ENCODE measurements at regions not wholly inside any gene's neighbourhood (a gene's known extent, or its start where the extent isn't known, plus 50 kb on each side); places are given as distances from the start of the nearest gene placed in this dataset.

DNA sequence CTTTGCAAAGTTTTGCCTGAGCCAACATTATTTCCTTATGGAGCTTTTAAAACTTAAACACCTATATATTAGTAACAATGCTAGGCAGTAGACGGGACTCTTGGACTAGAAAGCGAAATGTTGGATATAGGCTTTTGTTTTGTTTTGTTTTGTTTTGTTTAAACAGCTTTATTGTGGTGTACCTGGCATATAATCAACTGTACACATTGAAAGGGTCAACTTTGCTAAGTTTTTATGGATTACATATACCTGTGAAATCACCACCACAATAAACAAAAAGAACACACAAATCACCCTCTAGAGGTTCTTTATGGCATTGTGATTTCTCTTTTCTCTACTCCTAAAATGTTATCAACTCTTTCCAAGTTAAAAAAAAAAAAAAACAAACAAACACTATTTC lies 184.9 kb upstream of the LNX1 start:
- DNase-seq (ENCODE audit: low read depth in 2 of 2): no peak

DNA sequence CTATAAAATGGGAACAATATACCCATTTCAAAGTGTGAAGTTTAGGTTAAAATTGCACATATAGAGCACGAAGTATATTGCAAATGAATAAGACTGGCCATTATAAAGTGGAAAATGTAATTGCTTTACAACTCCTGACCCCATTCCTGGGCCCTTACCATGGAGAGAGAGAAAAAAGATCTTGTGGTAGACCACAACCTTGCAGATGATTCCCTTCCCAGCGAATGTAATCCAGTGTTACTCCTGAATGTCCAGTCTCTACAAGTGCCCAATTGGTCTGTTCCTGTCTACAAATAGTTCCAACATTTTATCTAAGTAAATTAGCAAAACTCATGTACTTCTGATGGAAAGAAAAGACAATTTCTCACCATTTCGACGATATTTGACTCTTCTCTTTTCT lies 184.1 kb upstream of the LNX1 start:
- no peak for DNase-seq (ENCODE audit: low read depth in 2 of 2)

GRCh38 chr4:53771326-53771725 lies 180.0 kb upstream of the LNX1 start:
- no peak for DNase-seq (ENCODE audit: low read depth in 2 of 2)

DNA sequence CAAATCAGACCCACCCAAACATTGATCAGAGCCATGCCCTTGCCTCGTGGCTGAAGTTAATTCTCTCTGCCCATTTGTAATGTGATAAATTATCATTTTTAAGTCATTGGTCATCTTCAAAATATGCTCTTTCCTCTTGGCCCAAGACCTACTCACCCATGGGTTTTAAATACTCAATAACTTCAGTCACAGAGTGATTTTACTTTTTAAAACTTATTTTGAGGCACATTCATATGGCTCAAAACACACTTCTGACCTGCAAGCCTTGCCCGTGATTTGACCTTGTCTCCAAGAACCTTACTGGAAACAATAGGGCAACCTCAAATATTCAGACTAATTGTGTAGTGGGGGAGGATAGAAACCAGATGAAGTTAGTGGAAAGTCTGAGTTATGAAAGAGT lies 176.2 kb upstream of the LNX1 start:
- no peak for DNase-seq (ENCODE audit: low read depth in 2 of 2)

DNA sequence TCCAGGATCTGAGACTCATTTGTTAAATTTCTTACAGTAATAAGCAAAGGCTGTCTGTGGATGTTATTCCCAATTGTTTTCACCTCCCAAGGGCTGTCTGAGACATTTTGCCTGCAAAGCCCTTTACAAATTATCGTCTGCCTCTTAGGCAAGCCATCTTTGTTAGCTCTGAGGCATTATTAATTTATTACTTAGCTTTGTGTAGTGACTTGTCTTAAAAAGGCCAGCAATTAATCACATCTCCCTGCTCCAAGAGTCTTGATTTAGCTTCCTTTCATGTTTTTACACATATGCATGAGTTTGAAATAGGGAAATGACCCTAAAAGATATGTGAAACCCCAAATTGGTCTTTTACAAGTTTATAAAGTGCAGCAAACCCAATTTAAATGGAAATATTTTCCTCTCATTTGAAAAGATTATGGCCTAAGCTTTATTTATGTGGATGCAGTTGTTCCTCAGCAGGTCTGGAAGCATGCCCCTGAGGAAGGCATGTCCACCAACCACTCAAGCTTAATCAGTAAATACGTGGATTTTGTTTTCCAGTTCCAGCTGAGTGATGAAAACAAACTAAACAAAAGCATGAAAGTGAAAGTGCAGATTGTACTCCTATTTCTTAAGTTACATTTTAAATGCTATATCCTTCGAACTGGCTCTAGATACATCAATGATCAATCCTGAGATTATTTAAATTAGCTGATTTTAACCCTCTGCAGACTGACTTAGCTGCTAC lies 173.6 kb upstream of the LNX1 start:
- DNase-seq (ENCODE audit: low read depth in 2 of 2): no peak

DNA sequence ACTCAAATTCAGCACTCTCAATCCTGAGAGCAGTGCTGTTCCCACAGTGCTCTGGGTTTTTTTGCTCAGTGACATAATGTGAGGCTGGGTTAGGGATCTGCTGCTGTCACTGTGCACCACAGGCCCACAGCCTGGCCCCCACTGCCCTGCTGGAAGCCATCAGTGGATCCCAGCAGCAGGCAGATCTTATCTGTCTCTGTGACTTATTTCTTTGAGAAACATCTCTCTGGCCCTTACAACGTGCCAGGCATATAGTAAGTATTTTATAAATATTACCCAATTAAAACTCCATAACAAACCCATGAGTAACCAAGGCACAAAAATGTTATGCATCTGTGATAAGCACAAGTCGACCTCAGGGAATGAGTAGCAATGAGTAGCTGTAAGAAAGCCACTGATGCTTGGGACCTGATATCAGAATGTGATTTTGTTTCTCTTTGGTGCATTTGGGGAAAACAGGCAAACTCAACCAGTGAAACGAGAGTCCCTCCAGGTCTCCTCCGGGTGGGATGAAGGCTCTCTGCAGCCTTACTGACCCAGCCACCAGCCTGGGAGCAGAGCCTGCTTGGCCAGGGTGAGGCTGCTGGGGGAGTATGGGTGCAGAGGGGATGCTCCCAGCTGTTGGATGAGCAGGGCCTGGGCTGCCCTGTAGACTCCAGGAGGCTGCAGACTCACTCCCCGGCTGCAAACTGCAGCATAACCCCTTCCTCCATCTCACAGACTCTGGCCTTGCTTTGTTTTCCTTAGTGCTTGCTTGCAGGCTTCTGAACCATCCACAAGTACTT lies 172.7 kb upstream of the LNX1 start:
- DNase-seq (ENCODE audit: low read depth in 2 of 2): no peak

GRCh38 chr4:53755656-53756055 lies 164.4 kb upstream of the LNX1 start:
- DNase-seq (ENCODE audit: low read depth in 2 of 2): no peak

GRCh38 chr4:53752124-53752523 lies 160.8 kb upstream of the LNX1 start:
- no peak for DNase-seq (ENCODE audit: low read depth in 2 of 2)

DNA sequence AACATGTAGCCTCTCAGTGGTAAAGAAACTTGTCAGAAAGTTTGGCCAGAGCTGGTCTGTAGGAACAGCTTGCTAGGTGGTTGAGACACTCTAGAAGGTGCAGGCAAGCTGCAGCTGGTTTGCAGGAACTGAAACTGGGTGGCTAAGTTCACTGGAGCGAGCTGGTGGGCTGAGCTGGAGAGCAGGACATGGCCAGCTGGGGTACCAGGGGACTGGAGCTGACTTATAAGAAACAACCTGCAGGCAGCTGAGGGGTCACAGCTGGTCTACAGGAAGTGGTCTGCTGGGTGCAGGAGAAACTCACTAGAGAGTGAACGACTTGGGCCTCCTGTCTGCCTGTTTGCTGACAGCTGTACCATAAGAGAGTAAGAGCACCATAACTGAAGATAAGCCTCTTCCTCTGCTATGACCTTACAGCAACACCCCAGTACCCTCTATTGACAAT lies 157.1 kb upstream of the LNX1 start:
- DNase-seq (ENCODE audit: low read depth in 2 of 2): no peak

GRCh38 chr4:53747401-53747800 lies 156.1 kb upstream of the LNX1 start:
- no peak for DNase-seq (ENCODE audit: low read depth in 2 of 2)

GRCh38 chr4:53744446-53745160 lies 153.3 kb upstream of the LNX1 start:
- no peak for DNase-seq (ENCODE audit: low read depth in 2 of 2)

GRCh38 chr4:53734584-53735353 lies 143.5 kb upstream of the LNX1 start:
- no peak for DNase-seq (ENCODE audit: low read depth in 2 of 2)

GRCh38 chr4:53734182-53734581 lies 142.9 kb upstream of the LNX1 start:
- no peak for DNase-seq (ENCODE audit: low read depth in 2 of 2)

DNA sequence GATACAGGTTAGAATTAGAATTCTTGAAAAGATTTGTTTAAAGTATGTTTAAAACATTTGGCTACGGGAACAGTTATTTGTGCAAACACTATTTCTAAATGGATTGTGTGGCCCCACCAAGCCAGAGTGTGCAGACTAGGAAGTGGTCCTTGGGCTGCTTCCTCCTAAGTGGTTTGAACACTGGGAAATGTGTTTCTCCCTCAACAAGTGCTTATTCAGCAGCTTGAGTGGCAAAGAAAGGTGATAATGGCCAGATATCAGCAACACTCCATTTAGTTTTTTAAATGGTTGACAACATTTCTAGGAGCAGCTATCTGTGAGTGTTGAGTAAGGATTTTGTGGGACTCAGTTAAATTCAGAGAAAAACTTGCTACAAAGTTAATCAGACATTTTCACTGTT lies 141.4 kb upstream of the LNX1 start:
- no peak for DNase-seq (ENCODE audit: low read depth in 2 of 2)

DNA sequence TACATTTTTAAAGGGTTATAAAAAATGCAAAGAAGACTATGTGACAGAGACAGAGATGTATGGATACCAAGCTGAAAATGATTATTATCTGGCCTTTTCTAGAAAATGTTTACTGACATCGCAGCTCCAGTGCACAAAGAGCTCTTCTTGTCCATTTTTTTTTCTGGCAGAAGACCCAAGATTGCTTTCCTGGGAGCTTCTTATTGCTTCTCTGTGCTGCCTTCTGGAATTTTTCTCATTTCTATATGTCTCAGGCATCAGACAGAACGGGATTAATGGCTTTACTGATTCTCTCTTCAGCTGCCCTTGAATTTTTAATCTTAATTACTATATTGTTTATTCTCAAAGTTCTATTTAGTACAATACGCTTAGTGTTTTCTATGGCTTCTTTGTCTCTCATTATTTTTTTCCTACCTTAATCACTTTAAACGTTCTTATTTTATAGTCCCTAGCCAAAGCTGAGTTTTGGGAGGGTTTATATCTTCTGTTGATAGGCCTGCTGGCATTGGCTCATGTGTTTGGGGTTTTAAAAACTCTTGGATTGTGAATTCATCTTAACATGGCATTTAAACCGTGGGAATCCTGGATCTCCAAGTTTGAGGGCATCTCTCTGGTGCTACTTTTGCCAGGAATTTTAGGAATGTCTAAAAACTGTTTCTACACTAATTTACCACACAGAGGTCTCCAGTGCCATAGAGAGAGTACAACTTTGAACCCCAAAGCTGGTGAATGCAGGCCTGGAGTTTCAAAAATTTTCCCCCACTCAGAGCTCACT lies 138.9 kb upstream of the LNX1 start:
- DNase-seq (ENCODE audit: low read depth in 2 of 2): no peak

- DNase-seq (ENCODE audit: low read depth in 2 of 2): no peak
Observed at GRCh38 chr4:53722110-53722509, 130.8 kb upstream of the LNX1 start.

DNA sequence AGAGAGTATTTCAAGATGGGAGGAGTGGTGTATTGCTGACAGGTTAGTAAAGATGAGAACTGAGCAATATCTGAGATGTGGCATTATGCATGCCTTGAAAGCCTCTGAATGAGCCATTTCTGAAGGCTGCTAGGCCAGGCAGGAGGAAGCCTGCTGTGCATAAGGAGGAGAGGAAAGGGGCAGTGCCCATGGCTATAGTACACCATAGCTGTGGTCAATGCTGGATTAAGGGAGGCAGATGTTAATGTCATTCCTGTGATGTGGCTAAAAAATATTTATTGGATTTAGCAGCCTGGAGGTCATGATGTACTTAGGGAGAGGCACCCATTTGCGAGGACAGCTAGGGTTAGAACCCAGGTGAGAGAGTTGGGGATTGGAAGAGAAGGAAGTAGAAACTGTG lies 130.0 kb upstream of the LNX1 start:
- no peak for DNase-seq (ENCODE audit: low read depth in 2 of 2)

GRCh38 chr4:53720776-53721175 lies 129.5 kb upstream of the LNX1 start:
- DNase-seq (ENCODE audit: low read depth in 2 of 2): no peak

DNA sequence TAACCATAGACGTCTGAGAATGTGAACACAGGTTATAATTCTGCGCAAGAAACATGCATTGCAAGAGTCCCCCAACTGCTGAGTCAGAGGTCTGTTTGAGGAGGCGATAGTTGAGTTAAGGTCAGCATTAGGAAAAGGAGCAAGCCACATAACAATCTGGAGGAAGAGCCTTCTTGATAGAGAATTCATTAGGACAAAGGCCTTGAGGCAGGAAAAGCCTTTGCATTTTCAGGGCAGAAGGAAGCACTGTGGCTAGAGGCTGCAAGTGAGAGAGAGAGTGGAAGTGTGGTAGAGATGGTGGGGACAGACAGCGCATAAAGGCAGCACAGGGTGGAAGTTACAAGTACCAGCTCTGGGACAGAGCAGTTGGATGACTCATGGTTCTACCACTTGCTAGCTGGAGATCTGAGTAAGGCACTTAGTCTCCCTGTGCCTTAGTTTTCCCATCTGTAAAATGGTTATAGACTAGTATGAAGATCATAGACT lies 125.8 kb upstream of the LNX1 start:
- DNase-seq (ENCODE audit: low read depth in 2 of 2): no peak

GRCh38 chr4:53716471-53717063 lies 125.3 kb upstream of the LNX1 start:
- DNase-seq (ENCODE audit: low read depth in 2 of 2): no peak

DNA sequence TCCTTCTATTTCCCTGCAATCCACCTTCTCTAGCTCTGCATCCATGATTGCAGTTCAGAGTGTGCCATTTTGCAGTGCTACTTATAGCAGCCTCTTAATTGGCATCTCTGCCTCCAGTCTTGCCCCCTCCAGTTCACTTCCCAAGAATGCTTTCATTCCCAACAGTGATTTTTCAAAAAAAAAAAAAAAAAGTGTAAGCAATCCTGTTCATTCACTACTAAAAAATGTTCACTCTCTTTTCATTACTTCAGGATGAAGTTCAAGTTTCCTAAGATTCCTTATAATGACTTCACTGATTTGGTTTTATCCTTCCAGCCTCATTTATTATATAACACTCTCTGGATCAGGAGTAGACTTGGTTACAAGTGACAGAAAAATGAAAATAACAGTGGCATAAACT lies 124.7 kb upstream of the LNX1 start:
- DNase-seq (ENCODE audit: low read depth in 2 of 2): no peak
